ENCODE measurements at regions not wholly inside any gene's neighbourhood (a gene's known extent, or its start where the extent isn't known, plus 50 kb on each side); places are given as distances from the start of the nearest gene placed in this dataset.

DNA sequence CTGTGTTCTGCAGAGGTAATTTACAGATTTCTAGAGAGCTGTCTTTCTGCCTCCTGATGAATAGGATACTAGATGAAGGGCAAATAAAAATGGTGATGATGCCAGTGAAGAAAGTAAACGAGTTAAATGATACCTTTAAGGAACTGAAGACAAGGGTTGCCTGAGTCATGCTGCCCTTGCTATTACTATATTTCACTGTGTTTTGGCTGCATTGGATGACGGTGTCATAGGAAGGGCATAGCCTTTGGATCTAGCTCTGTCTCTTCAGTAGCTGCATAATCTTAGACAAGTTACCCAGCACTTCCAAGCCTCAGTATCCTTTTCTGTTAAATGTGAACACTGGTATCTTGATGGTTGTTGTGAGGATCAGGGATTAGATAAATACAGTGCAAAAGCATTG, 131.5 kb upstream of the FGGY start:
- H3K56ac ChIP-seq (ENCODE audit: low read length), result no peak overlapping the region
- H3K36me3 ChIP-seq (ENCODE audit: control insufficient read depth, insufficient read depth, low read length), result no peaks in the 10 kb centered on the region
- H2BK15ac ChIP-seq (replicated peaks; ENCODE audit: low read depth), result no peak overlapping the region
- H3K27me3 ChIP-seq (ENCODE audit: insufficient read depth, low read length, poor library complexity), result no peaks in the 10 kb centered on the region
- no peaks in the 10 kb centered on the region for H3K79me1 ChIP-seq (ENCODE audit: low read length)
- H2BK120ac ChIP-seq (ENCODE audit: low read depth, low read length), result no peak overlapping the region
- H2AK5ac ChIP-seq (ENCODE audit: low read length), result no peak overlapping the region
- H3K27ac ChIP-seq (ENCODE audit: low read depth, low read length), result no peak overlapping the region
- H4K8ac ChIP-seq (ENCODE audit: low read depth, low read length), result no peak overlapping the region
- no peak overlapping the region for H3K23ac ChIP-seq (ENCODE audit: low read length)
- H2BK5ac ChIP-seq (ENCODE audit: low read length), result no peak overlapping the region
- no peak overlapping the region for H3K9ac ChIP-seq (ENCODE audit: low read length)
- H3K4me3 ChIP-seq (ENCODE audit: low read length), result no peak overlapping the region
- WGBS (ENCODE audit: extremely low coverage, insufficient coverage, low lambda C conversion rate), result no CpG with 5 or more reads among the region's 2 CpGs
- H3K4me1 ChIP-seq (ENCODE audit: control insufficient read depth, low read depth, low read length), result no peaks in the 10 kb centered on the region
- H4K5ac ChIP-seq (ENCODE audit: low read length), result no peak overlapping the region
- H3K4me2 ChIP-seq (ENCODE audit: low read length), result no peak overlapping the region
- no peak overlapping the region for H3K4ac ChIP-seq (ENCODE audit: low read depth, low read length)
- H3K79me2 ChIP-seq (ENCODE audit: control insufficient read depth, insufficient read depth, low read length), result no peaks in the 10 kb centered on the region
- H3K18ac ChIP-seq (ENCODE audit: low read length), result no peak overlapping the region
- DNase-seq, result no peak

DNA sequence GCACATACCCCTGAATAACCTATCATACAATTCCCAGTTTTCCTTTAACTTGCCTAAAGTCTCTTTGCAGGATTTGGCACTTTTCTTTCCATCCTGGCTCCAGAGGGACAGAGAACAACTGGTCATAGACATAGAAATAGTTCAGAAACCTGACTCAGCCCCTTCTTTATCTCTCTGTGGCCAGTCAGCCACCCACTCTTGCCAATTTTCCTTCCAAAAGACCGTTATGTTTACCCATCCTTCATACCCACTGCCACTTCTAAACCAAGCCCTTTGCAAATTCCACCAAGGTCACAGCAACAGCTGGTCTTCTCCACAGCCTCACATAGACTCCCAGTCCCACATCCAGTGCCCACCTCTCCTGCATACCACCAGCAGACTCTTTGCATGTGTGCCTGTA, 127.2 kb upstream of the FGGY start:
- H3K79me2 ChIP-seq (ENCODE audit: control insufficient read depth, insufficient read depth, low read length), result no peaks in the 10 kb centered on the region
- no peak overlapping the region for H3K23ac ChIP-seq (ENCODE audit: low read length)
- H2BK5ac ChIP-seq (ENCODE audit: low read length), result no peak overlapping the region
- no peaks in the 10 kb centered on the region for H3K27me3 ChIP-seq (ENCODE audit: insufficient read depth, low read length, poor library complexity)
- H3K4me2 ChIP-seq (ENCODE audit: low read length), result no peak overlapping the region
- no peaks in the 10 kb centered on the region for H3K79me1 ChIP-seq (ENCODE audit: low read length)
- H3K9ac ChIP-seq (ENCODE audit: low read length), result no peak overlapping the region
- no peak overlapping the region for H4K5ac ChIP-seq (ENCODE audit: low read length)
- H3K18ac ChIP-seq (ENCODE audit: low read length), result no peak overlapping the region
- H3K56ac ChIP-seq (ENCODE audit: low read length), result no peak overlapping the region
- H2BK120ac ChIP-seq (ENCODE audit: low read depth, low read length), result no peak overlapping the region
- H4K8ac ChIP-seq (ENCODE audit: low read depth, low read length), result no peak overlapping the region
- no CpG with 5 or more reads among the region's 1 CpG for WGBS (ENCODE audit: extremely low coverage, insufficient coverage, low lambda C conversion rate)
- no peaks in the 10 kb centered on the region for H3K36me3 ChIP-seq (ENCODE audit: control insufficient read depth, insufficient read depth, low read length)
- DNase-seq, result no peak
- H2BK15ac ChIP-seq (replicated peaks; ENCODE audit: low read depth), result no peak overlapping the region
- no peak overlapping the region for H3K27ac ChIP-seq (ENCODE audit: low read depth, low read length)
- no peak overlapping the region for H3K4ac ChIP-seq (ENCODE audit: low read depth, low read length)
- H3K4me3 ChIP-seq (ENCODE audit: low read length), result no peak overlapping the region
- no peaks in the 10 kb centered on the region for H3K4me1 ChIP-seq (ENCODE audit: control insufficient read depth, low read depth, low read length)
- no peak overlapping the region for H2AK5ac ChIP-seq (ENCODE audit: low read length)

DNA sequence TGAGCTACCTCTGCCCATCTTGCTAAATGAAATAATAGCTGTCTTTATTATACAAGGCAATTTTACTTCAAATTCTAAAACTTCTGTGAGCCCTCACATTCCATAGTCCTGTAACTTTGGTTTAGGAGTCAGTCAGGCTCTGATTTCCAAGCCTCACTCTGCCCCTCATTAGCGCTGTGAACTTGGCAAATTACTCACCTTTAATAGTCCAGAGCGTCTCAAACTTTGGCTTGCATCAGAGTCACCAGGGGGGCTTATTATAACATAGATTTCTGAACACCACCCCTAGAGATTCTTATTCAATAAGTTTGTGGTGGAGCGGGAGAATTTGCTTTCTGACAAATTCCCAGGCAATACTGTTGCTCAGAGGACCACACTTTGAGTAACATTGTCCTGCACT, 126.2 kb upstream of the FGGY start:
- H3K4me2 ChIP-seq (ENCODE audit: low read length), result no peak overlapping the region
- H3K4ac ChIP-seq (ENCODE audit: low read depth, low read length), result no peak overlapping the region
- DNase-seq, result no peak
- no peak overlapping the region for H2AK5ac ChIP-seq (ENCODE audit: low read length)
- no peak overlapping the region for H3K27ac ChIP-seq (ENCODE audit: low read depth, low read length)
- no peaks in the 10 kb centered on the region for H3K79me1 ChIP-seq (ENCODE audit: low read length)
- no peak overlapping the region for H4K5ac ChIP-seq (ENCODE audit: low read length)
- no peak overlapping the region for H3K56ac ChIP-seq (ENCODE audit: low read length)
- H3K79me2 ChIP-seq (ENCODE audit: control insufficient read depth, insufficient read depth, low read length), result no peaks in the 10 kb centered on the region
- H2BK5ac ChIP-seq (ENCODE audit: low read length), result no peak overlapping the region
- H3K4me1 ChIP-seq (ENCODE audit: control insufficient read depth, low read depth, low read length), result no peaks in the 10 kb centered on the region
- H3K18ac ChIP-seq (ENCODE audit: low read length), result peak overlapping the region; percentile 68
- H3K36me3 ChIP-seq (ENCODE audit: control insufficient read depth, insufficient read depth, low read length), result no peaks in the 10 kb centered on the region
- H3K4me3 ChIP-seq (ENCODE audit: low read length), result no peak overlapping the region
- H3K27me3 ChIP-seq (ENCODE audit: insufficient read depth, low read length, poor library complexity), result no peaks in the 10 kb centered on the region
- H4K8ac ChIP-seq (ENCODE audit: low read depth, low read length), result no peak overlapping the region
- no peak overlapping the region for H3K23ac ChIP-seq (ENCODE audit: low read length)
- no CpG with 5 or more reads among the region's 3 CpGs for WGBS (ENCODE audit: extremely low coverage, insufficient coverage, low lambda C conversion rate)
- H2BK15ac ChIP-seq (replicated peaks; ENCODE audit: low read depth), result no peak overlapping the region
- H3K9ac ChIP-seq (ENCODE audit: low read length), result no peak overlapping the region
- no peak overlapping the region for H2BK120ac ChIP-seq (ENCODE audit: low read depth, low read length)

DNA sequence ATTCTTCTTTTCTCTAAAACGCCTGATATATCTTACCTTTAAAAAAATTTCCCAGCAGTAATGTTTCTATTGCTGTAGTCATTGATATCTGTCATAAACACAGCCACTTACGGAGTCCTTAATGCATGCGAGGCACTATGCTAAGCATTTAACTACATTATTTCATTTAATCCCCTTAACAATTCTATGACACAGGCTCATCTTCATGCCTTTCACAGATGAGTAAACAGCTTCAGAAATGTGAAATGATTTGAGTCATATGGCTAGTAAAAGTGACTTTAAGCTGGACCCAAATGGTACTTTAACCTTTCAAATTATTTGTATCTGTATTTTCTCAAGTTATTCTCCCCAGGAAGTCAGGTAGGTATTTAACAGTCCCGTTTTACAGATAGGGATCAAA, 125.1 kb upstream of the FGGY start:
- Histone ChIP-seq H3K4me3 (ENCODE audit: low read length) (no peak overlapping the region), H4K5ac (ENCODE audit: low read length) (no peak overlapping the region), H3K4ac (ENCODE audit: low read depth, low read length) (no peak overlapping the region), H2BK120ac (ENCODE audit: low read depth, low read length) (no peak overlapping the region), H3K36me3 (ENCODE audit: control insufficient read depth, insufficient read depth, low read length) (no peaks in the 10 kb centered on the region), H3K4me1 (ENCODE audit: control insufficient read depth, low read depth, low read length) (no peaks in the 10 kb centered on the region), H3K27ac (ENCODE audit: low read depth, low read length) (no peak overlapping the region), H3K79me1 (ENCODE audit: low read length) (no peaks in the 10 kb centered on the region), H3K18ac (ENCODE audit: low read length) (no peak overlapping the region), H3K9ac (ENCODE audit: low read length) (no peak overlapping the region), H3K79me2 (ENCODE audit: control insufficient read depth, insufficient read depth, low read length) (no peaks in the 10 kb centered on the region), H3K27me3 (ENCODE audit: insufficient read depth, low read length, poor library complexity) (no peaks in the 10 kb centered on the region), H2AK5ac (ENCODE audit: low read length) (no peak overlapping the region), H2BK15ac (replicated peaks; ENCODE audit: low read depth) (no peak overlapping the region), H3K23ac (ENCODE audit: low read length) (no peak overlapping the region), H2BK5ac (ENCODE audit: low read length) (no peak overlapping the region), H4K8ac (ENCODE audit: low read depth, low read length) (no peak overlapping the region), H3K4me2 (ENCODE audit: low read length) (no peak overlapping the region), H3K56ac (ENCODE audit: low read length) (no peak overlapping the region)
- no peak for DNase-seq
- WGBS (ENCODE audit: extremely low coverage, insufficient coverage, low lambda C conversion rate), result no CpG with 5 or more reads among the region's 4 CpGs

DNA sequence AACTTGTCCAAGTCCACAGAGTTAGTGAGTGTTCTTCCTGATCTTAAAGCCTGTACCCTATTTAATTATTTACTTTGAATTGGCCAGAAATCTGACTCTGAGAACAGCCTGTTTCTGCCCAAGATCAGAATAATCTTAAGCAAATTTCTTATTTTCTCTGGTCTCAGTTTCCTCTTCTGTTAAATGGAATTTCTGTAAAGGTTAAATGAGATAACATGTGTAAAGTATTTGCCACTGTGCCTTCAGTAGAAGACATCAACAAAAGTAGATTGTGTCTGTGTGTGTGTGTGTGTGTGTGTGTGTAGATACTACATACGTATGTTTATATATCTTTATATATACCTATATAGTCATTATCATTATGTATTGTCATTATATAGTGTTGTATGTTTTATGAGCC, 124.2 kb upstream of the FGGY start:
- H3K36me3 ChIP-seq (ENCODE audit: control insufficient read depth, insufficient read depth, low read length), result no peaks in the 10 kb centered on the region
- no peak overlapping the region for H2BK120ac ChIP-seq (ENCODE audit: low read depth, low read length)
- no peak overlapping the region for H3K9ac ChIP-seq (ENCODE audit: low read length)
- no peaks in the 10 kb centered on the region for H3K4me1 ChIP-seq (ENCODE audit: control insufficient read depth, low read depth, low read length)
- H2AK5ac ChIP-seq (ENCODE audit: low read length), result no peak overlapping the region
- H3K56ac ChIP-seq (ENCODE audit: low read length), result no peak overlapping the region
- WGBS (ENCODE audit: extremely low coverage, insufficient coverage, low lambda C conversion rate), result no CpG with 5 or more reads among the region's 1 CpG
- DNase-seq, result no peak
- no peak overlapping the region for H3K4me3 ChIP-seq (ENCODE audit: low read length)
- H3K79me2 ChIP-seq (ENCODE audit: control insufficient read depth, insufficient read depth, low read length), result no peaks in the 10 kb centered on the region
- no peak overlapping the region for H2BK15ac ChIP-seq (replicated peaks; ENCODE audit: low read depth)
- no peak overlapping the region for H2BK5ac ChIP-seq (ENCODE audit: low read length)
- H4K8ac ChIP-seq (ENCODE audit: low read depth, low read length), result no peak overlapping the region
- no peak overlapping the region for H3K4me2 ChIP-seq (ENCODE audit: low read length)
- H3K27me3 ChIP-seq (ENCODE audit: insufficient read depth, low read length, poor library complexity), result no peaks in the 10 kb centered on the region
- no peak overlapping the region for H3K27ac ChIP-seq (ENCODE audit: low read depth, low read length)
- H3K23ac ChIP-seq (ENCODE audit: low read length), result no peak overlapping the region
- no peaks in the 10 kb centered on the region for H3K79me1 ChIP-seq (ENCODE audit: low read length)
- H3K4ac ChIP-seq (ENCODE audit: low read depth, low read length), result no peak overlapping the region
- H3K18ac ChIP-seq (ENCODE audit: low read length), result no peak overlapping the region
- H4K5ac ChIP-seq (ENCODE audit: low read length), result no peak overlapping the region

DNA sequence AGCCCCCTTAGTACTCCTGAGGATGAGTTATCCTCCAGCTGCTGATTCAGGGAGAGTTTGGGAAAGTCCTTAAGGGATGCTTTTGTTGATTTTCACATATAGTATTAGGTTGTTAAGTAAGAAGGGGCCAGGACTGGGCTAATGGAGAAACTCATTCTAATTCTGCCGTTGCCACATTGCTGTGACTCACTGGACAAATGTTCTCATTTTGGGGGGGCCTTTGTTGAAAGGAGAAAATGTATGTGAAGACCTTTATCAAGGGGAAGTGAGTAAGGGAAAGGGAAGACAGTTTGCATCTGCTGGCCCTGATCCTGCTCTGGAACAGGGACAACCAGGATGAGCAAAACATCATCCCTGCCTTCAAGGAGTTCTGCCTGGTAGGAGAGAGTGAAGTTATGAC, 123.2 kb upstream of the FGGY start:
- Histone ChIP-seq H2AK5ac (ENCODE audit: low read length) (no peak overlapping the region), H3K18ac (ENCODE audit: low read length) (no peak overlapping the region), H3K79me1 (ENCODE audit: low read length) (no peaks in the 10 kb centered on the region), H3K4ac (ENCODE audit: low read depth, low read length) (no peak overlapping the region), H3K23ac (ENCODE audit: low read length) (no peak overlapping the region), H3K4me3 (ENCODE audit: low read length) (no peak overlapping the region), H3K36me3 (ENCODE audit: control insufficient read depth, insufficient read depth, low read length) (no peaks in the 10 kb centered on the region), H3K56ac (ENCODE audit: low read length) (no peak overlapping the region), H3K4me2 (ENCODE audit: low read length) (no peak overlapping the region), H4K5ac (ENCODE audit: low read length) (no peak overlapping the region), H2BK15ac (replicated peaks; ENCODE audit: low read depth) (no peak overlapping the region), H3K4me1 (ENCODE audit: control insufficient read depth, low read depth, low read length) (no peaks in the 10 kb centered on the region), H3K27me3 (ENCODE audit: insufficient read depth, low read length, poor library complexity) (no peaks in the 10 kb centered on the region), H3K79me2 (ENCODE audit: control insufficient read depth, insufficient read depth, low read length) (no peaks in the 10 kb centered on the region), H4K8ac (ENCODE audit: low read depth, low read length) (no peak overlapping the region), H3K27ac (ENCODE audit: low read depth, low read length) (no peak overlapping the region), H2BK120ac (ENCODE audit: low read depth, low read length) (no peak overlapping the region), H3K9ac (ENCODE audit: low read length) (no peak overlapping the region), H2BK5ac (ENCODE audit: low read length) (no peak overlapping the region)
- WGBS (ENCODE audit: extremely low coverage, insufficient coverage, low lambda C conversion rate), result no CpG with 5 or more reads among the region's 1 CpG
- DNase-seq, result no peak

All from mesendoderm (in vitro differentiated cells).